ENCODE measurements at regions not wholly inside any gene's neighbourhood (a gene's known extent, or its start where the extent isn't known, plus 50 kb on each side); places are given as distances from the start of the nearest gene placed in this dataset.

- Histone ChIP-seq H2AFZ (ENCODE audit: control insufficient read depth, low read length) (no peak overlapping the region), H3K27me3 (ENCODE audit: control insufficient read depth, extremely low read depth, insufficient read depth, low read length) (no peaks in the 10 kb centered on the region), H3K4me3 (ENCODE audit: control insufficient read depth in 2 of 3, extremely low read depth in 1 of 3, insufficient read depth in 2 of 3, low read depth in 1 of 3, low read length in 3 of 3) (no peak overlapping the region), H3K9ac (ENCODE audit: control insufficient read depth, extremely low read depth, insufficient read depth, low read length) (no peak overlapping the region), H4K20me1 (ENCODE audit: control insufficient read depth, extremely low read depth, insufficient read depth, low read length) (no peaks in the 10 kb centered on the region), H3K27ac (ENCODE audit: control insufficient read depth, insufficient read depth, low read length) (no peak overlapping the region), H3K9me1 (ENCODE audit: control insufficient read depth, extremely low read depth, insufficient read depth, low read length) (no peaks in the 10 kb centered on the region), H3K4me1 (ENCODE audit: control insufficient read depth, extremely low read depth, insufficient read depth, low read length) (no peaks in the 10 kb centered on the region), H3K4me2 (ENCODE audit: control insufficient read depth, extremely low read depth, insufficient read depth, low read depth, low read length) (no peak overlapping the region), H3K36me3 (ENCODE audit: control insufficient read depth in 2 of 2, extremely low read depth in 1 of 2, insufficient read depth in 2 of 2, low read length in 2 of 2) (no peaks in the 10 kb centered on the region), H3K9me3 (ENCODE audit: control insufficient read depth, low read depth, low read length) (no peaks in the 10 kb centered on the region), H3K79me2 (ENCODE audit: control insufficient read depth, insufficient read depth, low read length) (no peaks in the 10 kb centered on the region)
- TF ChIP-seq CTCF (optimal IDR thresholded peaks at IDR 0.05 in 1 of 3, IDR thresholded peaks at IDR 0.05 in 1 of 3, conservative IDR thresholded peaks at IDR 0.05 in 1 of 3; ENCODE audit: extremely low read depth in 1 of 3, insufficient read depth in 2 of 3, low read length in 3 of 3) (no peak), EZH2 (IDR thresholded peaks at IDR 0.05; ENCODE audit: low read length) (no peak)
- dilution Hi-C loops (cut with MboI; ENCODE audit: extremely low pct_ligation_motif_present, low sequenced_read_pairs): no loop called here
- DNase-seq (ENCODE audit: low read depth, low spot score) (no peak), FAIRE-seq (no peak)
Observed at GRCh38 chr17:12566291-12566690, 99.4 kb upstream of the MYOCD start.

- TF ChIP-seq EZH2 (IDR thresholded peaks at IDR 0.05; ENCODE audit: low read length): no peak
- no peak for TF ChIP-seq CTCF (optimal IDR thresholded peaks at IDR 0.05 in 1 of 3, IDR thresholded peaks at IDR 0.05 in 1 of 3, conservative IDR thresholded peaks at IDR 0.05 in 1 of 3; ENCODE audit: extremely low read depth in 1 of 3, insufficient read depth in 2 of 3, low read length in 3 of 3)
- FAIRE-seq: no peak
- Histone ChIP-seq H3K36me3 (ENCODE audit: control insufficient read depth in 2 of 2, extremely low read depth in 1 of 2, insufficient read depth in 2 of 2, low read length in 2 of 2) (no peaks in the 10 kb centered on the region), H3K27ac (ENCODE audit: control insufficient read depth, insufficient read depth, low read length) (no peak overlapping the region), H3K4me2 (ENCODE audit: control insufficient read depth, extremely low read depth, insufficient read depth, low read depth, low read length) (no peak overlapping the region), H2AFZ (ENCODE audit: control insufficient read depth, low read length) (no peak overlapping the region), H3K9me1 (ENCODE audit: control insufficient read depth, extremely low read depth, insufficient read depth, low read length) (no peaks in the 10 kb centered on the region), H3K27me3 (ENCODE audit: control insufficient read depth, extremely low read depth, insufficient read depth, low read length) (no peaks in the 10 kb centered on the region), H3K4me1 (ENCODE audit: control insufficient read depth, extremely low read depth, insufficient read depth, low read length) (no peaks in the 10 kb centered on the region), H3K79me2 (ENCODE audit: control insufficient read depth, insufficient read depth, low read length) (no peaks in the 10 kb centered on the region), H3K4me3 (ENCODE audit: control insufficient read depth in 2 of 3, extremely low read depth in 1 of 3, insufficient read depth in 2 of 3, low read depth in 1 of 3, low read length in 3 of 3) (no peak overlapping the region), H3K9ac (ENCODE audit: control insufficient read depth, extremely low read depth, insufficient read depth, low read length) (no peak overlapping the region), H4K20me1 (ENCODE audit: control insufficient read depth, extremely low read depth, insufficient read depth, low read length) (no peaks in the 10 kb centered on the region), H3K9me3 (ENCODE audit: control insufficient read depth, low read depth, low read length) (no peaks in the 10 kb centered on the region)
- no peak for DNase-seq (ENCODE audit: low read depth, low spot score)
- dilution Hi-C loops (cut with MboI; ENCODE audit: extremely low pct_ligation_motif_present, low sequenced_read_pairs): no loop called here
Observed at GRCh38 chr17:12567077-12568053, 98.3 kb upstream of the MYOCD start.
